Effector memory CD8-positive, alpha-beta T cell (primary cell): ENCODE measurements at regions not wholly inside any gene's neighbourhood (a gene's known extent, or its start where the extent isn't known, plus 50 kb on each side); places are given as distances from the start of the nearest gene placed in this dataset.

Experiments used
- ATAC-seq: fragments of 150-1000 bp; cut with Tn5 transposase; replicated peaks from 2 replicates; pipeline ENCODE4 v1.10.0; 2021; ENCODE audit warnings: mild to moderate bottlenecking, moderate library complexity
- DNase-seq, 3 experiments: peaks; one replicate each; pipeline ENCODE4 v3.0.0; 2021
- H3K27ac Mint-ChIP-seq, 2 donors: one replicate each; pipeline ENCODE4 v1.8.0; 2022; ENCODE audit warnings: mild to moderate bottlenecking in 2 of 2, mixed read lengths in 2 of 2, moderate library complexity in 2 of 2
- H3K27me3 Mint-ChIP-seq, 2 donors: one replicate each; pipeline ENCODE4 v1.8.0; 2022; ENCODE audit warnings: mixed read lengths in 2 of 2
- H3K36me3 Mint-ChIP-seq: one replicate; pipeline ENCODE4 v1.8.0; 2022; ENCODE audit warnings: mild to moderate bottlenecking, moderate library complexity, mixed read lengths; ENCODE audit not compliant: insufficient read depth
- H3K4me1 Mint-ChIP-seq, 2 donors: one replicate each; pipeline ENCODE4 v1.8.0; 2022; ENCODE audit warnings: low read depth in 2 of 2, mixed read lengths in 2 of 2
- H3K4me3 Mint-ChIP-seq, 2 donors: one replicate each; pipeline ENCODE4 v1.8.0; 2022; ENCODE audit warnings: mild to moderate bottlenecking in 2 of 2, mixed read lengths in 2 of 2, moderate library complexity in 2 of 2
- H3K9me3 Mint-ChIP-seq, 2 donors: one replicate each; pipeline ENCODE4 v1.8.0; 2022; ENCODE audit warnings: mixed read lengths in 2 of 2

- ATAC-seq: no peak
- no peak for DNase-seq
- no peaks in the 10 kb centered on the region for H3K4me1 Mint-ChIP-seq
- H3K27ac Mint-ChIP-seq: no peak overlapping the region
- H3K4me3 Mint-ChIP-seq: no peak overlapping the region
- H3K9me3 Mint-ChIP-seq: no peaks in the 10 kb centered on the region
- peaks cover 25 to 39% of the 10 kb centered on the region in 2 donors for H3K27me3 Mint-ChIP-seq
- H3K36me3 Mint-ChIP-seq: no peaks in the 10 kb centered on the region
Measured at GRCh38 chr5:142479854-142480519, 155.2 kb upstream of the SPRY4 start.

- H3K4me1 Mint-ChIP-seq: no peaks in the 10 kb centered on the region
- H3K4me3 Mint-ChIP-seq: no peak overlapping the region
- DNase-seq: no peak
- H3K36me3 Mint-ChIP-seq: no peaks in the 10 kb centered on the region
- no peak overlapping the region for H3K27ac Mint-ChIP-seq
- H3K9me3 Mint-ChIP-seq: no peaks in the 10 kb centered on the region
- ATAC-seq: no peak
- H3K27me3 Mint-ChIP-seq: peaks cover 18 to 39% of the 10 kb centered on the region in 2 donors
Measured at GRCh38 chr5:142479150-142479549, 154.3 kb upstream of the SPRY4 start.

- DNase-seq: no peak
- Mint-ChIP-seq H3K9me3 (no peaks in the 10 kb centered on the region), H3K4me1 (no peaks in the 10 kb centered on the region), H3K27ac (no peak overlapping the region), H3K4me3 (no peak overlapping the region), H3K36me3 (no peaks in the 10 kb centered on the region), H3K27me3 (peaks cover 18 to 39% of the 10 kb centered on the region in 2 donors)
- ATAC-seq: no peak
Measured at GRCh38 chr5:142478113-142478512, 153.3 kb upstream of the SPRY4 start.

GRCh38 chr5:142475102-142475513, 150.3 kb upstream of the SPRY4 start:
- Mint-ChIP-seq H3K4me1 (peaks cover 0 to 5% of the 10 kb centered on the region in 2 donors), H3K36me3 (peaks cover 3% of the 10 kb centered on the region)

GRCh38 chr5:142474431-142475094, 149.7 kb upstream of the SPRY4 start:
- peaks cover 10 to 26% of the 10 kb centered on the region in 2 donors for H3K27me3 Mint-ChIP-seq
- H3K27ac Mint-ChIP-seq: no peak overlapping the region
- no peak overlapping the region for H3K4me3 Mint-ChIP-seq
- peaks cover 0 to 5% of the 10 kb centered on the region in 2 donors for H3K4me1 Mint-ChIP-seq
- peaks cover 3% of the 10 kb centered on the region for H3K36me3 Mint-ChIP-seq
- H3K9me3 Mint-ChIP-seq: no peaks in the 10 kb centered on the region
- ATAC-seq (no peak), DNase-seq (no peak)

More at GRCh38 chr5:142475102-142475513, 150.3 kb upstream of the SPRY4 start:
- Mint-ChIP-seq H3K9me3 (no peaks in the 10 kb centered on the region), H3K27me3 (peaks cover 15 to 32% of the 10 kb centered on the region in 2 donors), H3K4me3 (no peak overlapping the region), H3K27ac (no peak overlapping the region)
- no peak for DNase-seq
- ATAC-seq: no peak

- no peaks in the 10 kb centered on the region for H3K9me3 Mint-ChIP-seq
- H3K27ac Mint-ChIP-seq: no peak overlapping the region
- no peak for DNase-seq
- H3K27me3 Mint-ChIP-seq: peaks cover 0 to 12% of the 10 kb centered on the region in 2 donors
- no peak overlapping the region for H3K4me3 Mint-ChIP-seq
- ATAC-seq: no peak
- peaks cover 0 to 5% of the 10 kb centered on the region in 2 donors for H3K4me1 Mint-ChIP-seq
- peaks cover 3% of the 10 kb centered on the region for H3K36me3 Mint-ChIP-seq
Measured at GRCh38 chr5:142473038-142473437, 148.2 kb upstream of the SPRY4 start.

- Mint-ChIP-seq H3K27me3 (peaks cover 0 to 7% of the 10 kb centered on the region in 2 donors), H3K27ac (no peak overlapping the region), H3K4me3 (no peak overlapping the region), H3K4me1 (peaks cover 0 to 5% of the 10 kb centered on the region in 2 donors), H3K36me3 (peaks cover 3% of the 10 kb centered on the region), H3K9me3 (no peaks in the 10 kb centered on the region)
- peak in 2 of 3 experiments; percentile 3 to 5 for DNase-seq
- peak; percentile 98 for ATAC-seq
Measured at GRCh38 chr5:142472306-142472951, 147.6 kb upstream of the SPRY4 start.

- Mint-ChIP-seq H3K4me3 (no peak overlapping the region), H3K27me3 (peaks cover 13 to 15% of the 10 kb centered on the region in 2 donors), H3K9me3 (no peaks in the 10 kb centered on the region), H3K27ac (no peak overlapping the region), H3K36me3 (peaks cover 3% of the 10 kb centered on the region), H3K4me1 (peaks cover 0 to 4% of the 10 kb centered on the region in 2 donors)
- ATAC-seq (no peak), DNase-seq (no peak)
Measured at GRCh38 chr5:142466195-142466971, 141.6 kb upstream of the SPRY4 start.

- Mint-ChIP-seq H3K4me3 (no peak overlapping the region), H3K27me3 (peaks cover 13 to 21% of the 10 kb centered on the region in 2 donors)
- ATAC-seq: no peak
Measured at GRCh38 chr5:142465476-142465875, 140.7 kb upstream of the SPRY4 start.

GRCh38 chr5:142463904-142464303, 139.1 kb upstream of the SPRY4 start:
- peaks cover 13 to 21% of the 10 kb centered on the region in 2 donors for H3K27me3 Mint-ChIP-seq
- no peaks in the 10 kb centered on the region for H3K9me3 Mint-ChIP-seq
- ATAC-seq (no peak), DNase-seq (no peak)
- no peak overlapping the region for H3K4me3 Mint-ChIP-seq
- peaks cover 3% of the 10 kb centered on the region for H3K36me3 Mint-ChIP-seq
- H3K27ac Mint-ChIP-seq: no peak overlapping the region
- peaks cover 0 to 3% of the 10 kb centered on the region in 2 donors for H3K4me1 Mint-ChIP-seq

More at GRCh38 chr5:142465476-142465875, 140.7 kb upstream of the SPRY4 start:
- DNase-seq: no peak
- Mint-ChIP-seq H3K4me1 (peaks cover 0 to 2% of the 10 kb centered on the region in 2 donors), H3K27ac (no peak overlapping the region), H3K9me3 (no peaks in the 10 kb centered on the region), H3K36me3 (peaks cover 3% of the 10 kb centered on the region)

GRCh38 chr5:142461028-142461590, 136.3 kb upstream of the SPRY4 start:
- peaks cover 9 to 17% of the 10 kb centered on the region in 2 donors for H3K27me3 Mint-ChIP-seq
- peaks cover 0 to 4% of the 10 kb centered on the region in 2 donors for H3K4me1 Mint-ChIP-seq
- H3K27ac Mint-ChIP-seq: no peak overlapping the region
- H3K36me3 Mint-ChIP-seq: no peaks in the 10 kb centered on the region
- DNase-seq: no peak
- no peak overlapping the region for H3K4me3 Mint-ChIP-seq
- ATAC-seq: no peak
- H3K9me3 Mint-ChIP-seq: no peaks in the 10 kb centered on the region

- peaks cover 12 to 14% of the 10 kb centered on the region in 2 donors for H3K27me3 Mint-ChIP-seq
- DNase-seq (no peak), ATAC-seq (no peak)
- peaks cover 3 to 4% of the 10 kb centered on the region in 2 donors for H3K4me1 Mint-ChIP-seq
- no peaks in the 10 kb centered on the region for H3K36me3 Mint-ChIP-seq
- no peak overlapping the region for H3K4me3 Mint-ChIP-seq
- H3K9me3 Mint-ChIP-seq: no peaks in the 10 kb centered on the region
- no peak overlapping the region for H3K27ac Mint-ChIP-seq
Measured at GRCh38 chr5:142459209-142459608, 134.4 kb upstream of the SPRY4 start.

GRCh38 chr5:142455856-142456255, 131.0 kb upstream of the SPRY4 start:
- H3K36me3 Mint-ChIP-seq: no peaks in the 10 kb centered on the region
- peaks cover 21 to 22% of the 10 kb centered on the region in 2 donors for H3K27me3 Mint-ChIP-seq
- no peaks in the 10 kb centered on the region for H3K9me3 Mint-ChIP-seq
- H3K27ac Mint-ChIP-seq: no peak overlapping the region
- no peak overlapping the region for H3K4me3 Mint-ChIP-seq
- no peak for ATAC-seq
- H3K4me1 Mint-ChIP-seq: peaks cover 3 to 4% of the 10 kb centered on the region in 2 donors
- DNase-seq: no peak
